ENCODE measurements at regions not wholly inside any gene's neighbourhood (a gene's known extent, or its start where the extent isn't known, plus 50 kb on each side); places are given as distances from the start of the nearest gene placed in this dataset.

GRCh38 chr9:737400-738120, 103.9 kb upstream of the DMRT1 start:
- no peak for TF ChIP-seq CTCF (IDR thresholded peaks at IDR 0.05; ENCODE audit: low read depth, low read length)
- no peak for TF ChIP-seq EZH2phosphoT487 (IDR thresholded peaks at IDR 0.05; ENCODE audit: low read depth)

Data from OCI-LY3 (cell line).